Fibroblast of skin of right quadriceps (primary cell): ENCODE measurements at regions not wholly inside any gene's neighbourhood (a gene's known extent, or its start where the extent isn't known, plus 50 kb on each side); places are given as distances from the start of the nearest gene placed in this dataset.
A peak's percentile ranks its signal among the peaks of the same experiment; 100 is the strongest.
"Not testable (repeated sequence)": the region's sequence is repeated elsewhere in the genome, so short reads cannot be mapped to it uniquely, and the experiment has no call there.

Experiments
- DNase-seq: peaks from one replicate; pipeline ENCODE4 v3.0.0-alpha.2; 2013

DNA sequence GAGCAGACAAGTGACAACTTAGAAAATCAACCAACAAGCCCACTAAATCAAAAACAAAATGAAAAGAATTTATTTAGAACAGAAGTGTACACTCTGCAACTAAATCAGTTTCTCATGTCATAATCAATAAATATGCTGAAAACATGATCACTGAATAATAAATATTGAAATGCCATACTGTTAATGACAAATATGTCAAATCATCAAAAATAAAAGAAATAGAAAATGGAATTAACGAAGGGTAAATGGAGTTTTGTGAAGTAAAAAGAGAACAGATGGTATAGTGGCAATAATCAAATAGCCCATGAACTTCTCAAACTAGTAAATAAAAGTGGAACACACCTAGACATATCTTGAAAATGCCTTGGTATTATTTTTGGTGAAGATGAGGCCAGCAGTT, 744.9 kb downstream of the TAF11L14 start:
- DNase-seq: no peak

- DNase-seq: no peak
Observed at GRCh38 chr5:18380729-18381362, 746.6 kb downstream of the TAF11L14 start.

- DNase-seq: peak; percentile 41
Observed at GRCh38 chr5:18393565-18394442, 759.5 kb downstream of the TAF11L14 start.

GRCh38 chr5:18394443-18394804, 760.2 kb downstream of the TAF11L14 start:
- DNase-seq: no peak

DNA sequence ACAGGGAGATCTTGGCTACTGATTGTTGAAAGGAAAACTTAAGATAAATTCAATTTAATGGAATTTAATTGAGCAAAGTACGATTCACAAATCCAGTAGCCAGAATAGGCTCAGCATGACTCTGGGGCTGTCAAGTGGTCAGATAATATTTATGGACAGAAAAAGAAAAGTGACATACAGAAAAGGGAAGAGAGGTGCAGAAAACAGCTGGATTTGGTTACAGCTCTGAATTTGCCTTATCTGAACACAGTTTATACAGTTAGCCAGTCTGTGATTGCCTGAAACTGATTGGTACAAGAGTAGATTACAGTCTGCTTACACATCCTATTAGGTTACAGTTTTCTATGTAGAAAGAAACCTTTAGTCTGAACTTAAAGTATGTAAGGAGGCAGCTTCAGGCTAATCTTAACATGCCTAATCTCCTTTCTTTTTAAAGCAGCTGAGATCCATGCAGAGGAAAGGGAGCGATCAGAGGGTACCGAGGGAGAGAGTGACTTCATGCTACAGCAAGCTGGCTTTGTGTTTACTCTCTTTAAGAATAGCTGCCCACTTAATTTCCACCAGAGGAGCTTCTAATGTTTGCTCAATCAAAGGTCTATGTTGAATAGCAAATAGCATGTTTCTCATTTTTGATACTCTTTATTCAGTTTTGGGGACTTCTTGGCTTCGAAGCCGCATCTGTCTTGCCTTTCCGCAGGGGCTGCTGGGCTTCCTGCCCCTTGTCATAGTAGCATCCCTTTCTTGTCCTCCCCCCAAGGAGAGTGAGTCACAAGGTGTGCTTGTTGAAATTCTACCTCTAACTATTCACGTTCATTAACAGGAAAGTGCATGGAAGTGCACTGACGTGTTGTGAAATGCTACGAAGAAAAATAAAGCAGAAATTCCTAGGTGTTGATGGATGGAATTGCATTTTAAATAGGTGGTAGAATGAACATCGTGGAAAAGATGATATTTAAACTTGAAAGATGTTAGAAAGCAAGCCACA, 761.2 kb downstream of the TAF11L14 start:
- DNase-seq: no peak

DNA sequence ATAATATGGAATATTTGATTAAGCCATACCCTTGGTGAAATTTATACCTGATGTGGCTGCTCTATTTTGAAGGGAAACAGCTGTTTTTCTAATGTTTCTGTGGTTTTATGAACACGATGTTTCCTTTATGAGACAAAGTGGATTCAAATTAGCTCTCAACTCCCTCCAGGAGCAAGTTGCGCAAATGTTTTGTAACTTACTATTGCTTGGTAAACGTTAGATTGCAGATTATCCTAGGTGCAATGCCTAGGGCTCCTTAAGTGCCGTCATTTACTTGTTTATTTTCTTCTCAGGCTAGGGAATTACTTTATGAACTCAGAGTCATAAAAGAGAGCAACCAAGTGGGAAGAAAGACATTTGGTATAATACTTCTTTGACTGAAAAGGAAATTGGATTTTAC, 763.1 kb downstream of the TAF11L14 start:
- DNase-seq: no peak

DNA sequence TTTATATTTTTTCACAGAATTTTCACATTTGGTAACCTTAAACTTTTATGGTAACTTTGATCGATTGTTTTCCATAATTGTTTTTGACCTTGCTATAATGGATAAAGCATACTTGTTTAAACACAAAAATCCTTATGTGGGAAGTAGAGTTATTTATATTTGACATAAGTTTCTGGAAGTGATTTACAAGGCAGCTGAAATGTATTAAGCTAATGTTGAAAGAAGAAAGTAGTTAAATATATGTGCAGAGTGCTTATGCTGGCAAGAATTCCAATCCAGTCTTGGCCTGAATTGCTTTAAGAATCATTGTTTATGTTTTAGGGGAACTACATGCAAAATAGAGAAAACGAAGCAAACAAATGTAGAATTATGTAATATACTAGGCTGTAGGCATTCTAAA, 763.6 kb downstream of the TAF11L14 start:
- no peak for DNase-seq

- DNase-seq: not testable (repeated sequence)
Observed at GRCh38 chr5:18399461-18400327, 765.4 kb downstream of the TAF11L14 start.

GRCh38 chr5:18403141-18403540, 768.9 kb downstream of the TAF11L14 start:
- DNase-seq: no peak

DNA sequence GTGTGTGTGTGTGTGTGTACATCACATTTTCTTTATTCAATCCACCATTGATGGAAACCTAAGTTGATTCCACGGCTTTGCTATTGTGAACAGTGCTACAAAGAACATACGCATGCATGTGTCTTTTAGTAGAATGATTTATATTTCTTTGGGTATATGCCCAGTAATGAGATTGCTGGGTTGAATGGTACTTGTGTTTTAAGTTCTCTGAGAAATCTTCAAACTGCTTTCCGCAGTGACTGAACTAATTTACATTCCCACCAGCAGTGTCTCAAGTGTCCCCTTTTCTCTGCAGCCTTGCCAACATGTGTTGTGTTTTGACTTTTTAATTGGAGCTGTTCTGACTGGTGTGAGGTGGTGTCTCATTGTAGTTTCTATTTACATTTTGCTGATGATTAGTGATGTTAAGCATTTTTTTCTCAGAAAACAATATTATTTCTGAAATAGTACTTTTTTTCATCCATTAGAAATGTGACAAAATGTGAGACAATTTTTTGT, 769.7 kb downstream of the TAF11L14 start:
- DNase-seq: no peak

GRCh38 chr5:18420711-18421110, 786.5 kb downstream of the TAF11L14 start:
- DNase-seq: no peak

DNA sequence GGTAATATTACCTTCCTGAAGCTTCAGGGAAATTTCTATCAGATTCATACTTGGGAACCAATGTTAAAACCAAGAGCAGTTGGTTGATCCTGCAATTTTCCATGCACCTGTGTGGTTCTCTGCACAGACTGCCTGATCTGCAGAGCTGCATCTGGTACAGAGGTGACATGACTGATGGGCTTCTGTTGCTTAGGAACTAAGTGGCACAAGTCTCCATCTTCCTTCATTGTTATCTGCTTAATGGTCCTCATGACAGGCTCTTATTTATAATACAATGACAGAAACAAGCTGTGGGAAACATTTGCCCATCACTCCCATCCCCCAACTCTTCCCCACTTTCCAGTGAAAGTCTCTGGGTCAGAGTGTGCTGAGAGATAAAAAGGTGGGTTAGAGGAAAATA, 799.1 kb downstream of the TAF11L14 start:
- DNase-seq: no peak

GRCh38 chr5:18438126-18438525, 803.9 kb downstream of the TAF11L14 start:
- DNase-seq: no peak

- no peak for DNase-seq
Observed at GRCh38 chr5:18455521-18455920, 821.3 kb downstream of the TAF11L14 start.

GRCh38 chr5:18457255-18457654, 823.0 kb downstream of the TAF11L14 start:
- no peak for DNase-seq

DNA sequence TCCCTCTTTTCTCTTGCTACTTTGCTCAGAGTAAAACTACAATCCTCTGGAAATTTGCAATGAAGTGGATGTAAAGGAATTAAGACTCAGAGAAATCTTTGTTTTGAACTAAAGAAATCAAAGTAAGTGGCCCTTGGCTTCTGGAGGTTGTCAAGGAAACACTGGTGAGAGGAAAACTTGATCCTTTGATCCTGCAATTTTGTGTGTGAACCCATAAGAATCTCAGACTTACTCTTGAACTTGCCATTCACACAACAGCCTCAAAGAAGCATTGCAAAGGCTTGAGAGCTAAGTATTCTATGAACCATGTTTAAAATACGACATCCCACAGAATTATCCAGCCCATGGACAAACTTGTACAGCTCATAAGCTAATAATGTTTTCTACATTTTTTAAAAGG, 827.5 kb downstream of the TAF11L14 start:
- no peak for DNase-seq

GRCh38 chr5:18465833-18466681, 831.8 kb downstream of the TAF11L14 start:
- DNase-seq: peak; percentile 55

DNA sequence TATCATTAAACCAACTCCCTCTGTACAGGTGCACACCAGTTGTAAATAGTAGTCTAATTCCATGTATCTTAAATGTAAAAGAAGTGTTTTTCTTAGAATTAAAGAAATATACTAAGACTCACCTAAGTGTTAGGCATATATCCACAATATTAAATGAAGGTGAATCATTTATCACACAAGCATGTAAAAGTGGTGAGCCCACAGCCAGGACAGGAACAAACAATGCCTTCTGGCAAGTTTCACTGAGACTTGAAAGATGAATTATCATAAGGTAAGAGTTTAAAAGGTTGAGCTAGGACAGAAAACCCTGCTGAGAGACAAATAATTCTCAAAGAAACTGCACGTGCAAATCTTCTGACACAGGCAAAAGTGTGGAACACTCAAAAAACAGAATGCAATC, 832.5 kb downstream of the TAF11L14 start:
- no peak for DNase-seq

DNA sequence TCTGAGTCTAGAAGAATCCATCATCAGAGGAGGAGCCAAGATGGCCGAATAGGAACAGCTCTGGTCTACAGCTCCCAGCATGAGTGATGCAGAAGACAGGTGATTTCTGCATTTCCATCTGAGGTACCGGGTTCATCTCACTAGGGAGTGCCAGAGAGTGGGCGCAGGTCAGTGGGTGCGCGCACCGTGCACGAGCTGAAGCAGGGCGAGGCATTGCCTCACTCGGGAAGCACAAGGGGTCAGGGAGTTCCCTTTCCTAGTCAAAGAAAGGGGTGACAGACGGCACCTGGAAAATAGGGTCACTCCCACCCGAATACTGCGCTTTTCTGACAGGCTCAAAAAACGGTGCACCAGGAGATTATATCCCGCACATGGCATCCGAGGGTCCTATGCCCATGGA, 837.5 kb downstream of the TAF11L14 start:
- not testable (repeated sequence) for DNase-seq

- DNase-seq: no peak
Observed at GRCh38 chr5:18483451-18483850, 849.2 kb downstream of the TAF11L14 start.

GRCh38 chr5:18487928-18488480, 853.7 kb downstream of the TAF11L14 start:
- DNase-seq: no peak
